HepG2 (cell line): ENCODE measurements at regions not wholly inside any gene's neighbourhood (a gene's known extent, or its start where the extent isn't known, plus 50 kb on each side); places are given as distances from the start of the nearest gene placed in this dataset.

Experiments
- CERS6 ChIP-seq: sonication (generic); formaldehyde crosslinking; IDR thresholded peaks from 2 replicates; pipeline ENCODE4 v1.5.0; 2020; ENCODE audit warnings: missing genetic modification reagents
- CREB1 ChIP-seq, 2 experiments: fragments of 450-650 bp in 1 of 2; IDR thresholded peaks; 2 replicates each; pipeline ENCODE4 v1.6.1; 2016 to 2017; ENCODE audit warnings: control low read depth in 1 of 2, mild to moderate bottlenecking in 1 of 2, missing compliant biosample characterization in 1 of 2, missing genetic modification characterization in 1 of 2
- CTCF ChIP-seq: sonication (generic); formaldehyde crosslinking; IDR thresholded peaks from 2 replicates; pipeline ENCODE4 v1.5.0; 2020; ENCODE audit warnings: mild to moderate bottlenecking, missing genetic modification reagents, moderate library complexity
- DRAP1 ChIP-seq: IDR thresholded peaks from 2 replicates; pipeline ENCODE4 v1.6.1; 2016; ENCODE audit warnings: missing genetic modification reagents, missing compliant biosample characterization
- FUBP1 ChIP-seq: sonication (generic); formaldehyde crosslinking; IDR thresholded peaks from 2 replicates; pipeline ENCODE4 v1.5.1; 2020; ENCODE audit warnings: missing genetic modification reagents, mild to moderate bottlenecking, borderline replicate concordance
- JUN ChIP-seq: sonication (generic); formaldehyde crosslinking; IDR thresholded peaks from 2 replicates; pipeline ENCODE4 v1.4.0; 2020; ENCODE audit warnings: mild to moderate bottlenecking, missing genetic modification reagents
- KDM5B ChIP-seq: sonication (generic); formaldehyde crosslinking; IDR thresholded peaks from 2 replicates; pipeline ENCODE4 v1.4.0; 2020; ENCODE audit warnings: missing genetic modification reagents, mild to moderate bottlenecking, borderline replicate concordance
- MAX ChIP-seq: IDR thresholded peaks from 2 replicates; pipeline ENCODE4 v1.6.1; 2012; ENCODE audit warnings: inconsistent platforms
- POLR2AphosphoS5 ChIP-seq: IDR thresholded peaks from 2 replicates; pipeline ENCODE4 v1.6.1; 2012; ENCODE audit warnings: low read depth, low read length
- SIN3A ChIP-seq: IDR thresholded peaks from 2 replicates; pipeline ENCODE4 v1.6.1; 2011; ENCODE audit warnings: low read depth, mild to moderate bottlenecking, control low read depth, low read length, borderline replicate concordance
- TAF1 ChIP-seq: sonication (generic); formaldehyde crosslinking; IDR thresholded peaks from 2 replicates; pipeline ENCODE4 v1.4.0; 2020; ENCODE audit warnings: missing genetic modification reagents
- ZBTB20 ChIP-seq: sonication (generic); formaldehyde crosslinking; IDR thresholded peaks from 2 replicates; pipeline ENCODE4 v1.8.1; 2023; ENCODE audit warnings: missing genetic modification reagents, low read depth, mild to moderate bottlenecking, borderline replicate concordance
- ZNF720 ChIP-seq: sonication (generic); formaldehyde crosslinking; IDR thresholded peaks from 2 replicates; pipeline ENCODE4 v1.4.0; 2020; ENCODE audit warnings: missing genetic modification reagents

- no peak for TF ChIP-seq MAX
- TF ChIP-seq CTCF (CRISPR knock-in tag) = no peak
- no peak for TF ChIP-seq KDM5B (CRISPR knock-in tag)
- no peak for TF ChIP-seq ZNF720 (CRISPR knock-in tag)
- no peak for TF ChIP-seq POLR2AphosphoS5
- TF ChIP-seq SIN3A = no peak
- TF ChIP-seq TAF1 = no peak
- no peak for TF ChIP-seq DRAP1 (CRISPR knock-in tag)
- no peak for TF ChIP-seq CREB1 (IDR thresholded peaks at IDR 0.05)
- TF ChIP-seq CREB1 (CRISPR knock-in tag; IDR thresholded peaks at IDR 0.05) = no peak
- no peak for TF ChIP-seq CERS6 (CRISPR knock-in tag)
- no peak for TF ChIP-seq FUBP1 (CRISPR knock-in tag)
- no peak for TF ChIP-seq ZBTB20 (CRISPR knock-in tag)
- no peak for TF ChIP-seq JUN
These were observed 121.7 kb upstream of the SEMA6A start for GRCh38 chr5:116696366-116696765.
